HG03135 (cell line): ENCODE measurements at regions not wholly inside any gene's neighbourhood (a gene's known extent, or its start where the extent isn't known, plus 50 kb on each side); places are given as distances from the start of the nearest gene placed in this dataset.

Experiments
- ATAC-seq: cut with Tn5 transposase; IDR thresholded peaks from one replicate; pipeline ENCODE4 v1.9.1; 2021; ENCODE audit warnings: mild to moderate bottlenecking, moderate library complexity; ENCODE audit not compliant: unreplicated experiment

DNA sequence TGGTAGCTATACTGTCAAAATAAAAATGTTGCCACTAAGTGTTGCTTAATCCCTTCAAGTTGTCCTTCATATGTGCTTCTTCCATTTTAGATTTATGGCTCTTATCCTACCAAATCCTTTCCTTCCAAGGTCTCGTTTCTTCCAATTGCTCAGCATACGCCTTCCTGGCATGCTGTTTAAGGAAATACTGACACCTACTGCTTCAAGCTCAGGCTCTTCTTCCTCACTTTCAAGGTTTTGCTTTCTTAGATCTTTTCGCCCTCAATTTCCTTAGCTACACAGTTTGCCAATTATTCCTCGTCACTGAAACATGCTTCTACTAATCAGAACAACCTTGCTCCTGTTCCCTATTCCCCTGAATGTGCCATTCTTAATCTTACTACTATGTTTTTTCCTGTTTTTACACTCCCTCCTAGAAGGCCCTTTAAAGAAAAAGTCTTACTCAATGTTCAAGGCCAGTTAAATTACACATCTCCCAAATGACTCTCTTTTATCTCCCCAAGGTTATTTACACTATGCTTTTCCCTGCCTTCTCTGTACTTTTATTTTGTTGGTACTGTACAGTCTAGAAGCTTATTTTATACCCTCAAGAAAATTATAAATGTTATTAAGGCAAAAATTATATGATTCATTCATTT lies 343.1 kb downstream of the MZT1 start:
- no peak for ATAC-seq

DNA sequence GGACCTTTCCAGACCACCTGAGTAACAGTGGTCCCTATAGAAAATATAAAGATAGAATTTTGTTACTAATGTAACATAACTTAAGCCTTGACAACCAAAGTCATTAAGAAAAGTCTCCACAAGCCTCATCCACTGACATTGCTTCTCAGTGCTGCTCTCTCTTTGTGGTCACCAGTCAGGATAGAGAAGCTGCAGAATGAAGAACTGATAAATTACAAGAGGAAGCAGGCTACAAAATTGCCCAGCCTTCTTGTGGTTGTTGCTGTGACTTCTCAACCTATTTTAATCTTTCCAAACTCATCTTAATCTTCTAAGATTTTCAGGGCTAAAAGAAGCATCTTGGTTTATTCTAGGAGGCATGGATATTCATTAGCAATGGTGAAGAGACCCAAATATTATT lies 343.8 kb downstream of the MZT1 start:
- no peak for ATAC-seq

DNA sequence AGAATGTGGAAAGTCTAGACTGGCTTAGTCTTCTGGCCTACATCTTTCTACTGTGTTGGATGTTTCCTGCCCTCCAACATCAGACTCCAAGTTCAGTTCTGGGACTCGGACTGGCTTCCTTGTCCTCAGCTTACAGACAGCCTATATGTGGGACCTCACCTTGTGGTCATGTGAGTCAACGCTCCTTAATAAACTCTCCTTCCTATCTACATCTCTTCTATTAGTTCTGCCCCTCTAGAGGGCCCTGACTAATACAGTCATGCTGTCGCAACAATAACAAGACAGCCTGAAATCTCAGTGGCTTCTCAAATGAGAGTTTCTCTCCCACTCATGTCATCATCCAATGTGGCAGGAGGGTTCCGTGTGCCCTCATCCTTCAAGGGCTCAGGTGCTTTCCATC lies 347.8 kb downstream of the MZT1 start:
- ATAC-seq: no peak

GRCh38 chr13:72368031-72368430 lies 359.4 kb downstream of the MZT1 start:
- ATAC-seq: no peak

GRCh38 chr13:72346716-72347115 lies 380.7 kb downstream of the MZT1 start:
- no peak for ATAC-seq

DNA sequence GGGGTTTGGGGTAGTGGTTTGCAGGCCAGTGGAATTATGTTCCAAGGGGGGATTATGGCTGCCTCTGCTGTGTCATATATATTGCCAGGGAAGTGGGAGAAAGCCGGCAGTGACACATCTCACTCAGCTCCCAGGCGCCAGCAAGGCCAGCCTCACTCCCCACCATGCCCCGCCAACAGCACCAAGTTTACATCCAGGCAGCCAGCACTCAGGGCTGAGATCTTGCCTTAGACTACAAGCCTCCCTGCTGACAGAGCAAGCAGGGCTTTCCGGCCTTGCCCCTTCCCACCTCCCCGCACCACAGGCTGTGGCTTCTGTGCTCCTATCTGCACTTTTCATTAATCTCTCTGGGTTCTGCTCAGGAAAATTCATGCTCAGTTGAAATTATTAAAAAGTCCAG lies 385.1 kb downstream of the MZT1 start:
- no peak for ATAC-seq

DNA sequence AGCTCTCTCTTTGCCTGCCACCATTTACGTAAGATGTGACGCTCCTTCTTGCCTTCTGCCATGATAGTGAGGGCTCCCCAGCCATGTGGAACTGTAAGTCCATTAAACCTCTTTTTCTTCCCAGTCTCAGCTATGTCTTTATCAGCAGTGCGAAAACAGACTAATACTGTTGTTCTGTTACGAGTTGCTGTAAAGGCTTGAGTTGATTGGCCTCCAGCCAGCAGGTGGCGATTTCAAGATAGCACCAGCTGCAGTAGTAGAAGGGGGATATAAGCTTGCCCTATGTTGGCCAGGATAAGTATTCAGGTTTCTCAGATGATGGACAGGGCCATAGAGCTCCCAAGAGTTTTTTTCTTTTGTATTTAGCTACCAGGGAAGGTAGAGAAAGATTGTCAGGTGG lies 385.5 kb downstream of the MZT1 start:
- no peak for ATAC-seq

DNA sequence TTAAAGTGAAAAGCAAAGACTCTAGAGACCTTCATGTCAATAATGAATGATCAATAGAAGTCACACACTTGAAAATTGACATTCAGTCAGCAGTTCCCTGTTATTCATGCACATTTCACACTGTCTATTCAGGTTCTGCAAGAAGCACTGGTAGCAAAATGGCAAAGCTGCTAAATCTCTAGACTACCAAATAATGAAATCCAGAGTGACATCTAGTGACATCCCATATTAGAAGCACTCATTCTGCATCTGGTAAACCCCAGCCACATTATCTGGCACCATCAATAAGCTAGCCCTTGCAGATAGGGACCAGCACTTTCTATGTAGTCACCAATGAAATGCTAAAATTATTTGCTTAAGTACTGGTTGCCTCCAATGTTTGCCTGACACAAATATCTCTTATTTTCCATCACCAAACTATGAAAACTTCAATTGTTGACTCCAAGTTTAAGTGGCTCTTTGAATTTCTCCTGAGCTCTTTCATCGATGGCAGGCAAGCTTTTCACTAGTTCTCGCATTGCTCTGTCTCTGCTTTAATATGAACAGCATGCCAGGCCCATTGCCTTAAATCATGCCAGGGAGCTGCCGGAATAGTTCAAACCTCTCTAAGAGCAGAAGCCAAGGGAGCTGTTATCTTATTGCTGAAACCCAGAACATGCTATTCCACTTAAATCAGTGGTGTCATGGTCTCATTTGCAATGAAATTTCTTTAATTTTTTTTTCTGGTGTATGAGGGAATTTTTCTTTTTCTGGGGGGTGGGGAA lies 409.9 kb downstream of the MZT1 start:
- ATAC-seq: no peak

DNA sequence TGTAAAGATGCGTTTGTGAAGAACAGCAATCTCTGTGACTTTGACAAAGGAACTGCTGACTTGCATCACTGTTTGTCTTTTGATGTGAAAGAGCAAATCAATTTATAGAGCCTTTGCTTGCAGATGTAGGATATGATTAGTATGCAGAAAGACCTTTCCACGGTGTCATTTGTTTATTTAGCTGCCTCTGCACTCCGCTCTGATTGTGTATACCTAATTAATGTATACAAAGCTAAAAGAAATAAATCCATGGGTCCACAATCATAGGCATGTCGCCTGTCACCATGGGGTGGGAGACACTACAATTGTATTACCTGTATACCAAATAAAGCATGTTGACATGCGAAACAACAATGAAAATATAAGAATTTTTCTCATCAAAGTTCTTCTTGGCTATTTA lies 410.7 kb downstream of the MZT1 start:
- no peak for ATAC-seq

- no peak for ATAC-seq
Observed at GRCh38 chr13:72315312-72315711, 412.1 kb downstream of the MZT1 start.

GRCh38 chr13:72314210-72314609 lies 413.2 kb downstream of the MZT1 start:
- ATAC-seq: no peak

GRCh38 chr13:72313546-72313945 lies 413.9 kb downstream of the MZT1 start:
- ATAC-seq: no peak

DNA sequence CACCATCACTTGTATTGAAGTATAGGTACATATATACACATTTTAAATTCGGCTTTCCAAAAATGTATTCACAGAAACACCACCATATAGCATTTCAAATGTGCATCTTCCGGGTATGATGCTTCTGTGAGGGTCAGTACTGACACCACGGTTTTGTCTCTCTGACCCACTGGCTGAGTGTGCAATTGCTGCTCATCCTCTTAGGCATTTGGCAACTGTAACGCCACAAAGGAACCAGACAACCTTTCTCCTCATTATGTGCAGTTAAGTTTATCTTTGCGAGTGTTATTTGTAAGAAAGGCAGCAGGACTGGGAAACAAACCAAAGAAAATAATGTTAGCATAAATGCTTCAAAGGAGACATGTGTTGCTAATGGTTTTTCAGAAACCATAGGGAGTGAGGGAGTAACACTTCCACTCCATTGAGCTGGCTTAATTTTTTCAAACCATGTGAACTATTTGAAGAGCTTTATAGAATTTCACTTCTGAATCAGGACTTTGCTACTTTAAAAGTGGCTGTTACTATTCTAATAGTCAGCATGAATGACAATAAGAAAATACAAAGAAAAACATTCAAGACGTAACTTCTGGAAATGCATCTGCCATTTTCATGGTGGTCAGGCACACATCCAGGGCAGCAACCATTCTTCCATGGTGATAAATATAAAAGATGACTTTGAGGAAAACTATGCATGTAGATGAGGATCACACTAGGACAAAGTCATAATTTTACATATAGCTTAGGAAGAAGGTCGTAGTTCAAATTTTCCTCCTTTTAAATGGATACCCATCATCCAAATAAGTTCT lies 423.3 kb downstream of the MZT1 start:
- ATAC-seq: no peak

- ATAC-seq: no peak
Observed at GRCh38 chr13:72296246-72296645, 429.2 kb upstream of the DACH1 start.

- no peak for ATAC-seq
Observed at GRCh38 chr13:72295153-72295552, 428.1 kb upstream of the DACH1 start.

DNA sequence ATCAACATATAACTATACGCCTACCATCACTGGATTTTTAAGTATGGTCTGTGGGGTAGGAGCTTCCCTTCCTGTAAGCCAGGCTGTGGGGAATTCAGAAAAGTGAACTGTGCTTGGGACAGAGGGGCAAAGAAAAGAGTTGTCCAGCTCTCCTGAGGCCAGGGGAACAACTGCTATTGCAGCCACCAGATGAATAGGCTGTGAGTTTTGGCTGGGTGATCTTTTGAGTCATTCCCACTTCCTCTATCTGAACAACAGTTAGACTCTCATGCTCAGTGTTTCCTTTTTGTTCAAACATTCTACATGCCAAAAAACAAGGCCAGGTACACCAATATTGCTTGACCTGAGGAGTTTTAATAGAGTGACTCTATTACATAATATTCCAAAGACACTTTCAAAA lies 426.2 kb upstream of the DACH1 start:
- no peak for ATAC-seq

GRCh38 chr13:72290962-72291681 lies 424.1 kb upstream of the DACH1 start:
- ATAC-seq: no peak

DNA sequence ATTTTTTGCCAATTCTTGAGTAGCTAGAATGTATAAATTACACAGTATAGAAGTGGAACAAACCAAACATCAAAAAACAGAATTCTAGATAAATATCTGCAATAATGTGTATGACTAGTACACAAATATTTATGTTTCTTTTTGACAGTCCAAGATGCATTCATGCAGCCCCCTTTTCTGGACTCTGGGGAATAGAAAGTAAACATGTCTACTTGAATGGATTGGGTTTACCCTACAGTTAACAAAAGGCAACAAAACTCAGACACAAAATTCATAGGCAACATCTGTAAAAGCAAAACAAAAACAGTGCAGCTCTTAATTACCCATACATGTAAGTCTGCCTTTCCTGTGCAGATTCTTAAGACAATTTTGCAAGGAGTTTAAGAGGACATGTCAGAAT lies 419.4 kb upstream of the DACH1 start:
- ATAC-seq: no peak

GRCh38 chr13:72284791-72285190 lies 417.8 kb upstream of the DACH1 start:
- no peak for ATAC-seq

GRCh38 chr13:72261732-72262131 lies 394.7 kb upstream of the DACH1 start:
- no peak for ATAC-seq

DNA sequence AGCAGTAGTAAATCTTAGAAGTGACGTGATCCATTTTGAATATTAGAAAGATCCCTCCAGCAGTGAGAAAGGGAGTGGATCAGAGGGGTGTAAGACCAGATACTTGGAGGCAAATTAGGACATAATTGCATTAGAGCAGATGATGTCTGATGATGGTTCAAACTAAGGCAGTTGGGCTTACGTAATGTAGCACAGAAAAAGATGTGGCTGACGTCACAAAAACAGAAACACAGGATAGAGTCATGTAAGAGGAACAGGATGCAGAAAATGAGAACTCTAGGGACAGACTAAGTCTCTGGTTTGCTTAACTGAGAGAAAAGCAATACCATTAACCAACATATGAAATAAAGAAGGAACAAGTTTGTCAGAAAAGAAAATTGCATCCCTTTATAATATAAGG lies 392.5 kb upstream of the DACH1 start:
- ATAC-seq: no peak
